ENCODE measurements at regions not wholly inside any gene's neighbourhood (a gene's known extent, or its start where the extent isn't known, plus 50 kb on each side); places are given as distances from the start of the nearest gene placed in this dataset.

DNA sequence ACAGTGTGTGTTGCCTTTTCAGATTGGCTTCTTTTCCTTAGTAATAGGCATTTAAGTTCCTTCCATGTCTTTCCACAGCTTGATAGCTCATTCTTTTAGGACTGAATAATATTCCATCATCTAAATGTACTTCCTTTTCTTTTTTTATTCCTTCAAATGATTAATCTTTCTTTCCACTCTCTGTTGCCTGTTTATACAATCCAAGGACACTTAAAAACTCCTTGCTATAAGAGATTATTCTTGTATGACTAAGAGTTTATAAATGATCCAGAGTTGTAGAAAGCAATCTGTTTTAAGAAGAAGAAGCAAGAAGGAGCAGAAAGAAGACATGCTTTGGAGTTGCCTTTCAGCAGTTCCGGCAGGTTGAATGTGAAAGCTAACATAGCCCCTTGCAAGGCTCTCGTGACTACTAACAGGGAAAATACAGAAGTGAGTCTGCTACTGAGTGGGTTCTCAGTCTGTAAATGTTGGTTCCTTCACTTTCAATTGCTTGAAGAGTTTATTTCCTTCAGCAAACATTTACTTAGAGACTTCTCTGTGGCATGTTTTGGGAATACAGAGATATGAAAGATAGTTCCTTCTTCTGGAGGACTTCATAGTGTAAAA is 123.0 kb downstream of the PMAIP1 start (continued):
- no peak for TF ChIP-seq SP2 (IDR thresholded peaks at IDR 0.05; ENCODE audit: low read length)
- TF ChIP-seq CHD1 (IDR thresholded peaks at IDR 0.05; ENCODE audit: low read depth, low read length): no peak
- TF ChIP-seq, protein P1, sequence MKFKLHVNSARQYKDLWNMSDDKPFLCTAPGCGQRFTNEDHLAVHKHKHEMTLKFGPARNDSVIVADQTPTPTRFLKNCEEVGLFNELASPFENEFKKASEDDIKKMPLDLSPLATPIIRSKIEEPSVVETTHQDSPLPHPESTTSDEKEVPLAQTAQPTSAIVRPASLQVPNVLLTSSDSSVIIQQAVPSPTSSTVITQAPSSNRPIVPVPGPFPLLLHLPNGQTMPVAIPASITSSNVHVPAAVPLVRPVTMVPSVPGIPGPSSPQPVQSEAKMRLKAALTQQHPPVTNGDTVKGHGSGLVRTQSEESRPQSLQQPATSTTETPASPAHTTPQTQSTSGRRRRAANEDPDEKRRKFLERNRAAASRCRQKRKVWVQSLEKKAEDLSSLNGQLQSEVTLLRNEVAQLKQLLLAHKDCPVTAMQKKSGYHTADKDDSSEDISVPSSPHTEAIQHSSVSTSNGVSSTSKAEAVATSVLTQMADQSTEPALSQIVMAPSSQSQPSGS (IDR thresholded peaks at IDR 0.05; ENCODE audit: low read length): no peak
- TF ChIP-seq CBX8 (IDR thresholded peaks at IDR 0.05; ENCODE audit: borderline replicate concordance, low read depth, low read length): no peak
- TF ChIP-seq KDM4A (IDR thresholded peaks at IDR 0.05; ENCODE audit: low read depth, low read length, severe bottlenecking): no peak

Data from H1 (cell line).